ENCODE measurements at regions not wholly inside any gene's neighbourhood (a gene's known extent, or its start where the extent isn't known, plus 50 kb on each side); places are given as distances from the start of the nearest gene placed in this dataset.

- TF ChIP-seq CTCF (conservative IDR thresholded peaks at IDR 0.05 in 1 of 2, IDR thresholded peaks at IDR 0.05 in 1 of 2; ENCODE audit: low read depth in 1 of 2, low read length in 2 of 2): no peak
- TF ChIP-seq EZH2 (IDR thresholded peaks at IDR 0.05; ENCODE audit: low read length, missing control alignments): no peak
These were observed 75.7 kb upstream of the SFMBT2 start for GRCh38 chr10:7486528-7486927.

All from fibroblast of lung (primary cell).